ENCODE measurements at regions not wholly inside any gene's neighbourhood (a gene's known extent, or its start where the extent isn't known, plus 50 kb on each side); places are given as distances from the start of the nearest gene placed in this dataset.
"Not testable (repeated sequence)": the region's sequence is repeated elsewhere in the genome, so short reads cannot be mapped to it uniquely, and the experiment has no call there.

DNA sequence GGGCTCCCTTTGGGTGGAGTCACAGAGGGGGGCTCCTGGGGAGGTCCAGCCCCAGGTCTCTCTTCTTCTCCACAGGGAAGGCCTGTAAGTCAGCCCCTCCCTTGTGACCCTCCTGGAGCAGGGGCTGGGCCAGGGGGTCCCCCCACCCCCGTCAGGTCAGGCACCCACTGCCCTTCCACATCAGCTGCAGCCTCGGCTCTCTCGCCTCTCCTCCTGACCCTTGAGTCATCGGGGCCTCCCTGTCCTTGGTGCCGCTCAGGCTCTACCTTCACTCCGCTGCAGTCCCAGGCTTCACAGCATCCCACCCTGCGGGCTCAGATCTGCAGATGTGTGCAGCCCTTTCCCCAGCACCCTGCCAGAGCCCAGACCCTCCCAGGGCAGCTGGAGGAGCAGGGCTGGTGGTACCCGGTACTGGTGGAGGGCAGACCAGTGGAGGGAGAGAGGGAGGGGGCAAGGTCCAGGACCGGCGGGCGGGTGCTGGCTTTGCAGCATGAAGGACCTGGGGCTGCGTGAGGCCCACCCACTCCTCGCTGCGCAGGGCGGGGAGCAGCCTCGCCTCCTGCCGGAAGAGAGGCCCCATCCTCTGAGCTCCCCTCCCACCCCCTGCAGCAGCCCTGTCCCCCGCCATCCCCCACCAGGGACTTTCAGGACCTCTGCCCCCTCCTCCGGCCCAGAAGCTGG lies 117.1 kb downstream of the FAM53A start:
- no peak for TF ChIP-seq CTCF (IDR thresholded peaks at IDR 0.05; ENCODE audit: insufficient read depth in 1 of 2, low read depth in 1 of 2, low read length in 1 of 2, severe bottlenecking in 1 of 2, unreplicated experiment in 1 of 2)
- POLR2A ChIA-PET, result no interaction called here
- Histone ChIP-seq H3K36me3 (ENCODE audit: control insufficient read depth, insufficient read depth, low read length) (no peaks in the 10 kb centered on the region), H3K4me3 (ENCODE audit: low read depth, low read length) (no peak overlapping the region), H3K9me3 (no peaks in the 10 kb centered on the region), H3K27me3 (replicated peaks; ENCODE audit: control insufficient read depth, insufficient read depth, low read length) (no peaks in the 10 kb centered on the region), H3K4me1 (no peaks in the 10 kb centered on the region)
- no peaks in the 10 kb centered on the region for H3K36me3 Mint-ChIP-seq (ENCODE audit: insufficient read depth, unreplicated experiment)
- no TSS peak for BruUV-seq (replicated peaks)
- no peak for DNase-seq
- intact Hi-C loops (cut with micrococcal nuclease; ENCODE audit: unreplicated experiment), result no loop called here
- CTCF ChIA-PET, result interaction anchor here (0.6 kb wide), 1 partner anchor 65 kb away, joined by 3 read pairs; no protein-coding TSS in a partner anchor
- H3K9me3 Mint-ChIP-seq (ENCODE audit: unreplicated experiment), result no peaks in the 10 kb centered on the region
- H3K27me3 Mint-ChIP-seq (ENCODE audit: insufficient read depth, unreplicated experiment), result peaks cover 1% of the 10 kb centered on the region
- no peaks in the 10 kb centered on the region for H3K4me1 Mint-ChIP-seq (ENCODE audit: low read depth, unreplicated experiment)
- no peak overlapping the region for H3K4me3 Mint-ChIP-seq (ENCODE audit: unreplicated experiment)
- no peak overlapping the region for H3K27ac Mint-ChIP-seq (ENCODE audit: unreplicated experiment)

DNA sequence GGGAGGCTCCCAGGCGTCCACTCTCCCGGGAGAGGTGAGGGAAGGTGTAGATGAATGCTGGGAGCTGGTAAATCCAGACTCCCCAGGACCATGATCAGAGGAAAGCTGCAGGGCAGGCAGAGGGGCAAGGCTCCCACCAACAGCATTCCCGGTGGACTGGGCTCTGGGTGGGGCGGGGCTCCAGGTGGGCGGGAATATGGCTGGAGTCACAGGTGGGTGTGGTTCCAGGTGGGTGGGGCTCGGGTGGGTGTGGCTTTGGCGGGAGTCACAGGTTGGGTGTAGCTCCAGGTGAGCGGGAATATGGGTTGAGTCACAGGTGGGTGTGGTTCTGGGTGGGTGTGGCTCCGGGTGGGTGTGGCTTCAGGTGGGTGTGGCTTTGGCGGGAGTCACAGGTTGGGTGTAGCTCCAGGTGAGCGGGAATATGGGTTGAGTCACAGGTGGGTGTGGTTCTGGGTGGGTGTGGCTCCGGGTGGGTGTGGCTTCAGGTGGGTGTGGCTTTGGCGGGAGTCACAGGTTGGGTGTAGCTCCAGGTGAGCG lies 117.7 kb downstream of the FAM53A start:
- H3K9me3 Mint-ChIP-seq (ENCODE audit: unreplicated experiment); H3K27me3 ChIP-seq (replicated peaks; ENCODE audit: control insufficient read depth, insufficient read depth, low read length); H3K36me3 Mint-ChIP-seq (ENCODE audit: insufficient read depth, unreplicated experiment); CTCF ChIA-PET; H3K4me1 ChIP-seq; H3K27me3 Mint-ChIP-seq (ENCODE audit: insufficient read depth, unreplicated experiment); BruUV-seq (replicated peaks); H3K4me3 ChIP-seq (ENCODE audit: low read depth, low read length); intact Hi-C loops (cut with micrococcal nuclease; ENCODE audit: unreplicated experiment); POLR2A ChIA-PET; H3K4me3 Mint-ChIP-seq (ENCODE audit: unreplicated experiment); H3K36me3 ChIP-seq (ENCODE audit: control insufficient read depth, insufficient read depth, low read length); H3K4me1 Mint-ChIP-seq (ENCODE audit: low read depth, unreplicated experiment); H3K27ac Mint-ChIP-seq (ENCODE audit: unreplicated experiment); H3K9me3 ChIP-seq: not testable (repeated sequence)
- DNase-seq, result peak in 1 of 2 experiments; percentile 82

DNA sequence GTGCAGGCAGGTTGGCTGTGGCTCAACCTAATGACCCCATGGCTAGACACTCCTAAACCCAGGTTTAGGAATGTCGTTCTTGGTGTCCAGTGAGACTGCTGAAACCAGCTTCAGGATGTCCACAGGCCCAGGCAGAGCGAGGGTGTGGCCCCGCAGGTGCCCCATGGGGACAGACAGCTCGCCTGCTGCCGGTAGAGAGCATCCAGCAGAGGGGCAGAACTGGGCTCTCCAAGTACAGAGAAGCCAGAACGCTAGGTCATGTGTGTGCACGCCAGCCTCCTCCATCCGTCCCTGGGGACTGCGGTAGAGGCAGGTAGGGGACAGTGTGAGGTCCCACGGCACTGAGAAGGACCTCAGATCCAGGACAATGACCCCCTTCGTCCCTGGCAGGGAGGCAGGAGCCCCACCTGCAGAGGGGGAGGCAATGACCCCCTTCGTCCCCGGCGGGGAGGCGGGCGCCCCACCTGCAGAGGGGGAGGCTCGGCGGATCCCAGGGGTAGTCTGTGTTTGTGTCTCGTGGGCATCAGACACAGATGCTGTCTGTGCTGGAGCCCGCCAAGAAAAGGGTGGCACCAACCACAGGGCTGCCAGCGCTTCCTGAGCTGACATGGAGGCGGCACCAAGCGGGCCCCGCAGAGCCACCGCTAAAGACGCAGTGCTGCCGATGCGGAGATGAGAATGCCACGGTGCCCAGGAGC lies 118.4 kb downstream of the FAM53A start:
- Mint-ChIP-seq H3K9me3 (ENCODE audit: unreplicated experiment) (no peaks in the 10 kb centered on the region), H3K27me3 (ENCODE audit: insufficient read depth, unreplicated experiment) (peaks cover 2% of the 10 kb centered on the region), H3K36me3 (ENCODE audit: insufficient read depth, unreplicated experiment) (no peaks in the 10 kb centered on the region), H3K4me3 (ENCODE audit: unreplicated experiment) (no peak overlapping the region), H3K4me1 (ENCODE audit: low read depth, unreplicated experiment) (no peaks in the 10 kb centered on the region), H3K27ac (ENCODE audit: unreplicated experiment) (no peak overlapping the region)
- Histone ChIP-seq H3K27me3 (replicated peaks; ENCODE audit: control insufficient read depth, insufficient read depth, low read length) (no peaks in the 10 kb centered on the region), H3K4me1 (no peaks in the 10 kb centered on the region), H3K4me3 (ENCODE audit: low read depth, low read length) (no peak overlapping the region), H3K9me3 (no peaks in the 10 kb centered on the region), H3K36me3 (ENCODE audit: control insufficient read depth, insufficient read depth, low read length) (no peaks in the 10 kb centered on the region)
- POLR2A ChIA-PET, result no interaction called here
- no peak for TF ChIP-seq CTCF (IDR thresholded peaks at IDR 0.05; ENCODE audit: insufficient read depth in 1 of 2, low read depth in 1 of 2, low read length in 1 of 2, severe bottlenecking in 1 of 2, unreplicated experiment in 1 of 2)
- no peak for DNase-seq
- CTCF ChIA-PET, result no interaction called here
- no TSS peak for BruUV-seq (replicated peaks)
- intact Hi-C loops (cut with micrococcal nuclease; ENCODE audit: unreplicated experiment), result no loop called here

Measured in Caco-2 (cell line).